Heart left ventricle (tissue), 13 donors: ENCODE measurements at regions not wholly inside any gene's neighbourhood (a gene's known extent, or its start where the extent isn't known, plus 50 kb on each side); places are given as distances from the start of the nearest gene placed in this dataset.

Experiments
- POLR2A ChIP-seq, 2 donors: fragments of 450-650 bp; IDR thresholded peaks; one replicate each; pipeline ENCODE4 v1.6.1; 2017; ENCODE audit warnings: antibody characterized with exemption in 2 of 2, mild to moderate bottlenecking in 2 of 2, moderate library complexity in 2 of 2
- TF ChIP-seq, protein P1 (sequence below), 12 donors: fragments of 200-600 bp; sonication (generic) in 4 of 12; IDR thresholded peaks; one replicate each; pipeline versions ENCODE4 v1.5.0 to v1.8.0; 2018 to 2022; ENCODE audit warnings: antibody characterized with exemption in 12 of 12, mild to moderate bottlenecking in 5 of 12
- donor health status: ischemic (EF 13 %, LVEDD 7.1; RV severe dilation, severe dysfunction).
- donor health status: DM: no; HTN: yes; CAD: no.
- donor health status: DM: no; HTN: no; CAD: no.
- donor health status: ischemic (EF 25% LVEDD 6.9; RV normal size, moderate dysfunction).
- donor health status: ischemic (EF 25% LVEDD 5.7; RV mildly dilated, moderate dysfunction).
- donor health status: ischemic (EF 35%, LVEDD 5.7; RV mildly dilated, moderate dysfunction).
- donor health status: nonischemic (EF 11% LVEDD 7.7; RV severe dilation, severe dysfunction).
- donor health status: DM: yes; HTN: yes; CAD: no.
- donor health status: PGD.
- donor health status: ischemic (EF 29% LVEDD 5.4; RV normal size, mild dysfunction).
- donor health status: nonischemic (EF 23%, LVEDD 6.1; RV moderate dilation, normal function).

DNA sequence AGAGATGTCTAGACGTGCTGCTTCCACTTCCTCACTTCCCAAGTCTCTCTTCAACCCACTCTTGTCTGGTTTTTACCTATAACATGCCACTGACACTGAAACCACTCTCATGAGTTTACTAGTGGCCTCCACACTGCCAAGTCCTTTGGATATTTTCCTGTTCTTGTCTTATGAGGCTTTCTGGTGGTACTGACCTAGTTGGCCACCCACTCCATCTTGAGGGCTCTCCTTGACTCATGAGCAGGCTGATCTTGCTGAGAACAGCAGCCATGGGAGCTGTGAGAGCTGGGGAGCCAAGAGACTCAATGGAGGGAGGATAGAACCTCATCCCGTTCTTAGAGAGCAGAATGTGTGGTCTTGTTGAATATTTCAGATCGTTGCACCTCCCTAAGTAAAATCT, 283.4 kb upstream of the PRDM1 start:
- TF ChIP-seq, protein P1, sequence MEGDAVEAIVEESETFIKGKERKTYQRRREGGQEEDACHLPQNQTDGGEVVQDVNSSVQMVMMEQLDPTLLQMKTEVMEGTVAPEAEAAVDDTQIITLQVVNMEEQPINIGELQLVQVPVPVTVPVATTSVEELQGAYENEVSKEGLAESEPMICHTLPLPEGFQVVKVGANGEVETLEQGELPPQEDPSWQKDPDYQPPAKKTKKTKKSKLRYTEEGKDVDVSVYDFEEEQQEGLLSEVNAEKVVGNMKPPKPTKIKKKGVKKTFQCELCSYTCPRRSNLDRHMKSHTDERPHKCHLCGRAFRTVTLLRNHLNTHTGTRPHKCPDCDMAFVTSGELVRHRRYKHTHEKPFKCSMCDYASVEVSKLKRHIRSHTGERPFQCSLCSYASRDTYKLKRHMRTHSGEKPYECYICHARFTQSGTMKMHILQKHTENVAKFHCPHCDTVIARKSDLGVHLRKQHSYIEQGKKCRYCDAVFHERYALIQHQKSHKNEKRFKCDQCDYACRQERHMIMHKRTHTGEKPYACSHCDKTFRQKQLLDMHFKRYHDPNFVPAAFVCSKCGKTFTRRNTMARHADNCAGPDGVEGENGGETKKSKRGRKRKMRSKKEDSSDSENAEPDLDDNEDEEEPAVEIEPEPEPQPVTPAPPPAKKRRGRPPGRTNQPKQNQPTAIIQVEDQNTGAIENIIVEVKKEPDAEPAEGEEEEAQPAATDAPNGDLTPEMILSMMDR (IDR thresholded peaks at IDR 0.05) = no peak
- TF ChIP-seq POLR2A (IDR thresholded peaks at IDR 0.05) = no peak
